Ishikawa (cell line): ENCODE measurements at regions not wholly inside any gene's neighbourhood (a gene's known extent, or its start where the extent isn't known, plus 50 kb on each side); places are given as distances from the start of the nearest gene placed in this dataset.

Source experiments
- CEBPB ChIP-seq: IDR thresholded peaks from 2 replicates; pipeline ENCODE4 v1.6.1; 2012
- CREB1 ChIP-seq: IDR thresholded peaks from 2 replicates; pipeline ENCODE4 v1.6.1; 2012; ENCODE audit warnings: low read depth
- EGR1 ChIP-seq: IDR thresholded peaks from 2 replicates; pipeline ENCODE4 v1.6.1; 2012
- EP300 ChIP-seq: IDR thresholded peaks from 2 replicates; pipeline ENCODE4 v1.6.1; 2012; ENCODE audit warnings: borderline replicate concordance
- FOXM1 ChIP-seq: IDR thresholded peaks from 2 replicates; pipeline ENCODE4 v1.6.1; 2012; ENCODE audit warnings: low read depth, borderline replicate concordance
- NFIC ChIP-seq: IDR thresholded peaks from 2 replicates; pipeline ENCODE4 v1.6.1; 2012
- RAD21 ChIP-seq: IDR thresholded peaks from 2 replicates; pipeline ENCODE4 v1.6.1; 2012; ENCODE audit warnings: low read depth
- TAF1 ChIP-seq: IDR thresholded peaks from 2 replicates; pipeline ENCODE4 v1.6.1; 2012; ENCODE audit warnings: low read depth, mild to moderate bottlenecking
- TCF12 ChIP-seq: IDR thresholded peaks from 2 replicates; pipeline ENCODE4 v1.6.1; 2012; ENCODE audit warnings: low read depth
- TEAD4 ChIP-seq: IDR thresholded peaks from 2 replicates; pipeline ENCODE4 v1.6.1; 2012
- YY1 ChIP-seq: IDR thresholded peaks from 2 replicates; pipeline ENCODE4 v1.6.1; 2012; ENCODE audit warnings: low read depth
- ZBTB7A ChIP-seq: IDR thresholded peaks from 2 replicates; pipeline ENCODE4 v1.6.1; 2012; ENCODE audit warnings: low read depth
- TF ChIP-seq, protein P1 (sequence below): IDR thresholded peaks from 2 replicates; pipeline ENCODE4 v1.6.1; 2012
- TF ChIP-seq, protein P2 (sequence below): IDR thresholded peaks from 2 replicates; pipeline ENCODE4 v1.6.1; 2012
- TF ChIP-seq, protein P3 (sequence below): IDR thresholded peaks from 2 replicates; pipeline ENCODE4 v1.6.1; 2012; ENCODE audit warnings: low read depth, mild to moderate bottlenecking

DNA sequence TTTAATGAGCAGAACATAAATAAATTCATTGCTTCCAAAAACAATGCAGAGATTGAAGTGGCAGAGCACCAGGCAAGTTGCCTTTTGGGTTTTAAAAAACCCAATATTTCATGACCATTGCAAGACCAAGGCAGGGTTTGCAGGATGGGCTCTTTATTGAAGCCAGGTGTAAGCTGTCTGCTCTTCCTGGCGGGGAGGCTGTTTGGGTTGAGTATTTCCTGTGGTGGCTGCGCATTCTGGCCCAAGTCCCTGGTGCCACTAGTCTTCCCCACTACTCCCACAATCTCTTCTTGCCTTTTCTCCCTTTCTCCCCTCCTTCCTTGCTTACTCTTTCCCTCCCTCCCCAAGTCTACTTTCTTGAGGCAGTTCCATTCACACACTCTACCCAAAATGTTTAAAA, 116.4 kb downstream of the AKAP11 start:
- TF ChIP-seq EP300 (no peak), TAF1 (no peak)

DNA sequence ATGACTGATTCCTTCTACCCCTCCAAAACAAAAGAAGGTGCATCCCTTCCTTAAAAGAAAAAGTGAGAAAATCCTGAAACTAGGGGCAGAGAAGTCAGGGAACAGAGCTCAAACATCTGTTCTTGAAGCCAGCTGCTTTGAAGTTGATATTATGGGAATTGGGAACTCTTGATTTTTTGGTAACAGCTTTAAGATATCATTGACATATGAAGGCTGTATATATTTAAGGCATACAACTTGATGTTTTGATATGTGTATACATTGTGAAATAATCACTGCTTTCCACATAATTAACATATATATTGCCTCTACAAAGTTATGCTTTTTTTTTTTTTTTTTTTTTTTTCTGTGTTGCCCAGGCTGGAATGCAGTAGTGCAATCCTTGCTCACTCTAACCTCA, 117.1 kb downstream of the AKAP11 start:
- TF ChIP-seq EP300 (no peak), NFIC (no peak), TAF1 (no peak), TEAD4 (no peak), ZBTB7A (no peak), EGR1 (no peak), FOXM1 (no peak), CEBPB (no peak), TCF12 (no peak), YY1 (no peak), RAD21 (no peak), CREB1 (no peak)
- TF ChIP-seq, protein P1, sequence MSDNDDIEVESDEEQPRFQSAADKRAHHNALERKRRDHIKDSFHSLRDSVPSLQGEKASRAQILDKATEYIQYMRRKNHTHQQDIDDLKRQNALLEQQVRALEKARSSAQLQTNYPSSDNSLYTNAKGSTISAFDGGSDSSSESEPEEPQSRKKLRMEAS = no peak
- TF ChIP-seq, protein P2, sequence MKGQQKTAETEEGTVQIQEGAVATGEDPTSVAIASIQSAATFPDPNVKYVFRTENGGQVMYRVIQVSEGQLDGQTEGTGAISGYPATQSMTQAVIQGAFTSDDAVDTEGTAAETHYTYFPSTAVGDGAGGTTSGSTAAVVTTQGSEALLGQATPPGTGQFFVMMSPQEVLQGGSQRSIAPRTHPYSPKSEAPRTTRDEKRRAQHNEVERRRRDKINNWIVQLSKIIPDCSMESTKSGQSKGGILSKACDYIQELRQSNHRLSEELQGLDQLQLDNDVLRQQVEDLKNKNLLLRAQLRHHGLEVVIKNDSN = no peak
- TF ChIP-seq, protein P3, sequence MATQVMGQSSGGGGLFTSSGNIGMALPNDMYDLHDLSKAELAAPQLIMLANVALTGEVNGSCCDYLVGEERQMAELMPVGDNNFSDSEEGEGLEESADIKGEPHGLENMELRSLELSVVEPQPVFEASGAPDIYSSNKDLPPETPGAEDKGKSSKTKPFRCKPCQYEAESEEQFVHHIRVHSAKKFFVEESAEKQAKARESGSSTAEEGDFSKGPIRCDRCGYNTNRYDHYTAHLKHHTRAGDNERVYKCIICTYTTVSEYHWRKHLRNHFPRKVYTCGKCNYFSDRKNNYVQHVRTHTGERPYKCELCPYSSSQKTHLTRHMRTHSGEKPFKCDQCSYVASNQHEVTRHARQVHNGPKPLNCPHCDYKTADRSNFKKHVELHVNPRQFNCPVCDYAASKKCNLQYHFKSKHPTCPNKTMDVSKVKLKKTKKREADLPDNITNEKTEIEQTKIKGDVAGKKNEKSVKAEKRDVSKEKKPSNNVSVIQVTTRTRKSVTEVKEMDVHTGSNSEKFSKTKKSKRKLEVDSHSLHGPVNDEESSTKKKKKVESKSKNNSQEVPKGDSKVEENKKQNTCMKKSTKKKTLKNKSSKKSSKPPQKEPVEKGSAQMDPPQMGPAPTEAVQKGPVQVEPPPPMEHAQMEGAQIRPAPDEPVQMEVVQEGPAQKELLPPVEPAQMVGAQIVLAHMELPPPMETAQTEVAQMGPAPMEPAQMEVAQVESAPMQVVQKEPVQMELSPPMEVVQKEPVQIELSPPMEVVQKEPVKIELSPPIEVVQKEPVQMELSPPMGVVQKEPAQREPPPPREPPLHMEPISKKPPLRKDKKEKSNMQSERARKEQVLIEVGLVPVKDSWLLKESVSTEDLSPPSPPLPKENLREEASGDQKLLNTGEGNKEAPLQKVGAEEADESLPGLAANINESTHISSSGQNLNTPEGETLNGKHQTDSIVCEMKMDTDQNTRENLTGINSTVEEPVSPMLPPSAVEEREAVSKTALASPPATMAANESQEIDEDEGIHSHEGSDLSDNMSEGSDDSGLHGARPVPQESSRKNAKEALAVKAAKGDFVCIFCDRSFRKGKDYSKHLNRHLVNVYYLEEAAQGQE = no peak

DNA sequence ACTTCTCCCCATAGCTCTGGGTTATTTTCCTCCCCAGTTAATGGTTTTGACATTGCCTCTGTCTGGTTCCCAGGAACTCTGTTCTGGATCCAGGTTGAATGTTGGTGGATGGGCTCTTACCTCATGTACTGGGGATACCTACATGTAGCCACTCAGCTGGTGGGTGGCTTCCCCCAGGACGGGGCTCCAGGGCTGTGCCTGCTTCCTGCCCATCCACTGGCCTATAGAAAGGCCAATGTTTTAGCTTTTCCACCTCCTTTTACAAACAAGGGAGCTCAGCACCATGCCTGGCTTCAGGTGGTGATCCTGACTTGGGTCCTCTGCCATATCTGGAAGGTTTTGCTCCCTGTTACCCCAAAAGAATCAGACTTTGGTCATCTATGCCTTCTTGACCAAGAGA, 120.2 kb downstream of the AKAP11 start:
- TF ChIP-seq CEBPB = no peak
- no peak for TF ChIP-seq TCF12
- TF ChIP-seq TEAD4 = no peak
- TF ChIP-seq EGR1 = no peak
- no peak for TF ChIP-seq FOXM1

DNA sequence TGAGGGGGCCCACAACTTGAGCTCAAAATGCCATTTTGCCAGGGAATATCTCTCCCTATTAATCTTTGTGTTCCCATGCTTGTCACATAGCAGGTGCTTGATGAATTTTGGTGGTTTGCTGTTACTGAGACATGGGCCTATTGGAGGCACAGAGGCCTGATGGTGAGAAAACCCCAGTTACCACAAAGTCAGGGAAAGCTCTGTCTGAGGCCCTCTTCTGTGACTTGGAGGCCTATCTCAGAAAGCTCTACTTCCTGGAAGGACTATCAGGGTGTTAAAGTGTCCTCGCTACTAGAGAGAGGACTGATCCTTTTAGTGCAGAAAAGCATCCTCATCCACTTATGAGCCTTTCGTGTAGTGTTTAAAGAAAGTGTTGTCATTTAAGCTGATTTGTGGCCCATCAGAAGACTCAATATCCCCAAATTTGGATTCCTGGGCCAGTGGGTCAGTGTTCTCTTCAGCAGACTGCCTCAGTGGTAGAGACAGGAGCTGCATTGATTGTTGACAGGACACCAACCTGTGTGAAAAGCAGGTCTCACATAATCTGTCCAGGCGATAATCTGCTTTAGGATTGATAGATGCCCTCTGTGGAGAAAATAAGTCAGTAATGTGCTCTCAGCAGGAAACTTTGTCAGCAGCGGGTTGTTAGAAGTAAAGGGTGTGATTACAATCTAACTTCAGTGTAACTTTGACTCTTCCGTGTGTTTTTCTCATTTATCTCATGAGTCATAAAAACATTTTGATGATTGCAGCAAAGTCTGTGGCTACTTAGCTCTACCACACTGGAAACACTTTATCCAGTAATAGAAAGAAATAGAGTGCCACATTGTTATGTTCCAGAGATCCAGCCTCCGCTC, 121.0 kb downstream of the AKAP11 start:
- TF ChIP-seq ZBTB7A (no peak), TCF12 (no peak), TEAD4 (no peak), CREB1 (no peak), EP300 (no peak)
- TF ChIP-seq, protein P3 = no peak

DNA sequence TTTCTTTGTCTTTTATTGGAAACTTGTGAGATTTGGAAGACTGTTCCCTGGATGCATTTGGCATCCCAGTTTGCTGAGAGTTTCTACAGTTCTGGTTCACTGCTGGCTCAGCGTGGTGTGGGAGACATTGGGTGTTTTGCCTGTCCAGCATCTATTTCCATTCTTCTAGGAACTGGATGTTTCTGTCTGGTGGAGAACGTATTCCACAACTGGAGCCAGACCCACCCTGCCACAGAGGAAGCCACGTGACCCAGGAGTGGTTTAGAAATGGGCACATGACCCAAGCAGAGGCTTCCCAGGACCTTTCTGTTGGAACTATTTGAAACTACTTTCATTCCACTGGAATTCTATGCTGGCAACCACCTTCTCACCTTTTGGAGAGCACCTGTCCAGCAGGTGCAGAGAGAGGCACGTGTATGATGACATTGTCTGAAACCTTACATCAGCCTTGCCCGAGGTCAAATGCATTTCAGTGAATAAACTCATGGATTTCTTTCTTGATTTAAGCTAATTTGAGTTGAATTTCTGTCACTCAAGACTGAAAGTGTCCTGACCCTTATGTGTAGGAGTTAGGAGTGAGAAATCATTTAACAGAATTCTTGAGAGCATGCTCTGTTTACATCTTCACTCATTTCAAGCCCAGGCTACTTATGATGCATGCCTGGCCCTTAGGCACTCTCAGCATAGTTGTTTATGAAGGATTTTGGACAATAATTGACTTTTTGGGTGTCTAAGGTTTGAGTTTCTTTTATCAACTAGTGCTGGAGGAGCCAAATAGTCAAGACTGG, 121.8 kb downstream of the AKAP11 start:
- no peak for TF ChIP-seq ZBTB7A
- no peak for TF ChIP-seq YY1
- TF ChIP-seq, protein P1 = no peak
- TF ChIP-seq CEBPB = no peak
- TF ChIP-seq, protein P2 = no peak
- no peak for TF ChIP-seq EGR1
- no peak for TF ChIP-seq TEAD4

DNA sequence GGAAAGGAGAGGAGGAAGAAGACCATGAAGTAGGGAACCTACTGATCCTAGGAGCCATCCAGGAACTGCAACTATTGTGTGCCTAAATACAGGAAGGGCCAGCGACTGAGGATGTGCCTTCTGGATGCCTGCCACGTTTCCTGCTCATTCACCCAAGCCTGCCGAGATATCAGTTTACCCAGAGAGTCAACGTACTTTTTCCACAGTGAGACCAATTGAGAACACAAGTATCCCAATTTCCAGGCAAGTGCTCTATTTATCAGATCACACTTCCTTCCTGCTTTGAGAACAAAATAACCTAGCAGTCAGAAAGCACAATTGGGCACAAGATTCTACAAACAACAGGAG, 122.4 kb downstream of the AKAP11 start:
- TF ChIP-seq FOXM1 = no peak
- no peak for TF ChIP-seq EP300
- no peak for TF ChIP-seq TAF1
- no peak for TF ChIP-seq TCF12
- no peak for TF ChIP-seq ZBTB7A
- TF ChIP-seq CREB1 = no peak
